Body of pancreas (tissue), 4 donors: ENCODE measurements at regions not wholly inside any gene's neighbourhood (a gene's known extent, or its start where the extent isn't known, plus 50 kb on each side); places are given as distances from the start of the nearest gene placed in this dataset.

Source experiments
- ATAC-seq: fragments of 150-250 bp; one replicate; pipeline ENCODE4 v1.9.1; 2016
- DNase-seq, 4 donors: peaks; one replicate each; pipeline ENCODE4 v3.0.0-alpha.2; 2019
- H3K27ac ChIP-seq, 4 donors: fragments of 200-600 bp; sonication (generic); 1 replicate in 3 of 4; 2 replicates in 1 of 4; pipeline versions ENCODE4 v1.5.1 to v1.6.1; 2016 to 2019; ENCODE audit warnings: mild to moderate bottlenecking in 1 of 4, mixed read lengths in 1 of 4, moderate library complexity in 1 of 4
- H3K27me3 ChIP-seq, 2 donors: fragments of 200-600 bp; sonication (generic); one replicate each; pipeline ENCODE4 v1.6.0; 2016; ENCODE audit warnings: mild to moderate bottlenecking in 1 of 2
- H3K36me3 ChIP-seq, 2 donors: fragments of 200-600 bp; sonication (generic); replicated peaks in 1 of 2; 2 replicates each; pipeline ENCODE4 v1.5.1; 2016; ENCODE audit warnings: low read depth in 2 of 2; ENCODE audit not compliant: insufficient read depth in 1 of 2
- H3K4me1 ChIP-seq: fragments of 200-600 bp; sonication (generic); one replicate; pipeline ENCODE4 v1.6.0; 2016
- H3K4me3 ChIP-seq, 2 donors: fragments of 200-600 bp; sonication (generic); 1 replicate in 1 of 2; 2 replicates in 1 of 2; pipeline ENCODE4 v1.5.1; 2016 to 2019
- H3K9me3 ChIP-seq, 3 donors: fragments of 200-600 bp; sonication (generic); 1 replicate in 2 of 3; 2 replicates in 1 of 3; pipeline ENCODE4 v1.5.1; 2016
- POLR2A ChIP-seq, 3 donors: fragments of 450-650 bp; IDR thresholded peaks; one replicate each; pipeline ENCODE4 v1.6.1; 2016; ENCODE audit warnings: antibody characterized with exemption in 3 of 3, mild to moderate bottlenecking in 2 of 3
- WGBS, 2 donors: methylation state at CpG; one replicate each; pipeline ENCODE4 v1.1.5; 2017; 5-methylcytosine and 5-hydroxymethylcytosine counted together
- intact Hi-C: fragments of 100-400 bp; cut with DNase I; formaldehyde crosslinking; loops from one replicate; pipeline ENCODE4 v1.15.1; 2023
- TF ChIP-seq, protein P1 (sequence below), 7 experiments: fragments of 450-650 bp in 4 of 7; fragments of 200-600 bp in 3 of 7; sonication (generic) in 3 of 7; IDR thresholded peaks; one replicate each; pipeline ENCODE4 v1.5.1; 2016 to 2019; ENCODE audit warnings: antibody characterized with exemption in 7 of 7

DNA sequence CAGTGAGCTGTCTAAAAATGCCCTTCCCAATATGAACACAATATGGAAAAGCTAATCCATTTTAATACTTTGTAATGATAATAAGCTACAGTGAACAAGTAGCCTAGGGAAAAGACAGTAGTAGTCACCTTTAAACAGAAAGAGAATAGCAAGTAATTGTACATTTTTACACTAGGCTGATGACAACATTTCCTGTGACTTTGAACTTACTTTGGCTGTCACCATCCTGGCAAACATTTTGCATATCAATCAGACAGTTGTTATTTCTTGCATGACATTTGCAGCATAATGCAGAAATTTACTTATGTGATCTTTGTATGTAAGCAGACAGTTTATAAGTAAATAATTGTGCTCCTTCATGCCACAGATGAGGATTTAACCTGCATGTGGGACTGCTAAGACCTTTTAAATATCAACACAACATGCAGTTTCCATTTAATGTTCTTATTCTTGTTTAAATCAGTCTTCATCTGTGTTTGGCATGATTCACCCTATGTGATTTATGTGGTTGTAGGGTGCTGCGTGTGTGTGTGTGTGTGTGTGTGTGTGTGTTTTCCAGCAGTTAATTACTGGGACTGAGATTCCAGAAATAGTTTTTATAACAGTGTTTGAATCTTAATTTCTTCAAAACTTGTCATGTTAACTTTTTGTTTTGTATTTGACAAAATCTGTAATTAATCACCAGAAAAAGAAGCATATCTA lies 997.1 kb upstream of the ARRDC3 start:
- intact Hi-C loops: no loop called here
- H3K4me1 ChIP-seq: no peaks in the 10 kb centered on the region
- TF ChIP-seq, protein P1, sequence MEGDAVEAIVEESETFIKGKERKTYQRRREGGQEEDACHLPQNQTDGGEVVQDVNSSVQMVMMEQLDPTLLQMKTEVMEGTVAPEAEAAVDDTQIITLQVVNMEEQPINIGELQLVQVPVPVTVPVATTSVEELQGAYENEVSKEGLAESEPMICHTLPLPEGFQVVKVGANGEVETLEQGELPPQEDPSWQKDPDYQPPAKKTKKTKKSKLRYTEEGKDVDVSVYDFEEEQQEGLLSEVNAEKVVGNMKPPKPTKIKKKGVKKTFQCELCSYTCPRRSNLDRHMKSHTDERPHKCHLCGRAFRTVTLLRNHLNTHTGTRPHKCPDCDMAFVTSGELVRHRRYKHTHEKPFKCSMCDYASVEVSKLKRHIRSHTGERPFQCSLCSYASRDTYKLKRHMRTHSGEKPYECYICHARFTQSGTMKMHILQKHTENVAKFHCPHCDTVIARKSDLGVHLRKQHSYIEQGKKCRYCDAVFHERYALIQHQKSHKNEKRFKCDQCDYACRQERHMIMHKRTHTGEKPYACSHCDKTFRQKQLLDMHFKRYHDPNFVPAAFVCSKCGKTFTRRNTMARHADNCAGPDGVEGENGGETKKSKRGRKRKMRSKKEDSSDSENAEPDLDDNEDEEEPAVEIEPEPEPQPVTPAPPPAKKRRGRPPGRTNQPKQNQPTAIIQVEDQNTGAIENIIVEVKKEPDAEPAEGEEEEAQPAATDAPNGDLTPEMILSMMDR (IDR thresholded peaks at IDR 0.05): no peak
- no peak for TF ChIP-seq POLR2A (IDR thresholded peaks at IDR 0.05)
- 24 to 39% methylated on average over 1 of the region's 1 CpG for WGBS, 2 donors
- no peaks in the 10 kb centered on the region for H3K9me3 ChIP-seq
- no peaks in the 10 kb centered on the region for H3K27me3 ChIP-seq
- ATAC-seq: no peak
- DNase-seq: no peak
- no peak overlapping the region for H3K4me3 ChIP-seq
- no peaks in the 10 kb centered on the region for H3K36me3 ChIP-seq
- no peak overlapping the region for H3K27ac ChIP-seq

DNA sequence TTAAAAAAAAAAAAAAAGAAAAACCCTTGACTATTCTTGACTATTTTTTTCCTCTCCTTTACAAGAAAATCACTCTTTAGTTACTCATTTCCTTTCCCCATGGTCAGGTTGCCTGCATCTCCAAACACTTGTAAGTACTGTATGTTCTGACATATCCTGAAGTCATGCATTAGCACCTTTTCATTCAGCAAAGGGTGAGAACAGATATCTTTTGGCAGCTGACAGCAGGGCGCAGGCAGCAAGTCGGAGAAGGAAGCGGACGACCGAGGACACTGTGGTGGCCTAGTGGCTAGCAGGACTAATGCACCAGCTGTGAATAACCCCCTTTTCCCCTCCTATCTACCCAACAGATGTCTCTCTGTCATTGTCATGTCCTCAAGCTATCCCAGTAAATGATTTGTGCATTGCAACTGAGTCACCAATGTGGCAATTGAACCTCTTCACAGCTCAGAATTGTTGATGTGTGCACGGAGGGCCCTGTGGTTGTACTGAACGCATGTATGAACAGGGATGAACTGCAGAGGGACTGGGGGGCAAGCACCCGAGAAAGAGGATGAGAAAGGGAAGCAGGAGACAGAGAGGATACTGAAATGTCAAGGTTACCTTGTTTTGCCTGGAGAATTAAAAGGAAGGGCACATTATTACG lies 996.0 kb upstream of the ARRDC3 start:
- intact Hi-C loops: no loop called here
- H3K36me3 ChIP-seq: no peaks in the 10 kb centered on the region
- no peak overlapping the region for H3K4me3 ChIP-seq
- TF ChIP-seq, protein P1 (IDR thresholded peaks at IDR 0.05): no peak
- DNase-seq: no peak
- WGBS, 2 donors: 42 to 62% methylated on average over 9 of the region's 9 CpGs
- H3K4me1 ChIP-seq: no peaks in the 10 kb centered on the region
- H3K27me3 ChIP-seq: no peaks in the 10 kb centered on the region
- no peak for ATAC-seq
- H3K9me3 ChIP-seq: no peaks in the 10 kb centered on the region
- H3K27ac ChIP-seq: no peak overlapping the region

- H3K4me3 ChIP-seq: no peak overlapping the region
- no peak for DNase-seq
Observed at GRCh38 chr5:92374859-92375258, 991.7 kb upstream of the ARRDC3 start.

GRCh38 chr5:92372766-92373165 lies 989.6 kb upstream of the ARRDC3 start:
- 83 to 86% methylated on average over 1 of the region's 1 CpG for WGBS, 2 donors

More at GRCh38 chr5:92374859-92375258, 991.7 kb upstream of the ARRDC3 start:
- TF ChIP-seq, protein P1 (IDR thresholded peaks at IDR 0.05): no peak
- TF ChIP-seq POLR2A (IDR thresholded peaks at IDR 0.05): no peak
- no peaks in the 10 kb centered on the region for H3K36me3 ChIP-seq
- WGBS, 2 donors: 92% methylated on average over 20 of the region's 20 CpGs; no CpG with 5 or more reads in 1 of the 2 donors
- H3K27me3 ChIP-seq: no peaks in the 10 kb centered on the region
- H3K4me1 ChIP-seq: no peaks in the 10 kb centered on the region
- H3K27ac ChIP-seq: no peak overlapping the region
- intact Hi-C loops: no loop called here
- no peak for ATAC-seq
- H3K9me3 ChIP-seq: no peaks in the 10 kb centered on the region

More at GRCh38 chr5:92372766-92373165, 989.6 kb upstream of the ARRDC3 start:
- no peak overlapping the region for H3K4me3 ChIP-seq
- TF ChIP-seq, protein P1 (IDR thresholded peaks at IDR 0.05): no peak
- TF ChIP-seq POLR2A (IDR thresholded peaks at IDR 0.05): no peak
- no peaks in the 10 kb centered on the region for H3K4me1 ChIP-seq
- no peaks in the 10 kb centered on the region for H3K9me3 ChIP-seq
- no peak overlapping the region for H3K27ac ChIP-seq
- DNase-seq (no peak), ATAC-seq (no peak)
- no peaks in the 10 kb centered on the region for H3K27me3 ChIP-seq
- H3K36me3 ChIP-seq: no peaks in the 10 kb centered on the region
- intact Hi-C loops: no loop called here
